Fibroblast of lung (primary cell): ENCODE measurements at regions not wholly inside any gene's neighbourhood (a gene's known extent, or its start where the extent isn't known, plus 50 kb on each side); places are given as distances from the start of the nearest gene placed in this dataset.

ENCODE experiments used
- CTCF ChIP-seq, 2 donors: IDR thresholded peaks in 1 of 2; conservative IDR thresholded peaks in 1 of 2; 1 replicate in 1 of 2; 2 replicates in 1 of 2; pipeline ENCODE4 v1.5.1; 2011 to 2012; ENCODE audit warnings: low read length in 2 of 2, control low read depth in 1 of 2, inconsistent platforms in 1 of 2, low read depth in 1 of 2, mild to moderate bottlenecking in 1 of 2
- EZH2 ChIP-seq: IDR thresholded peaks from 2 replicates; pipeline ENCODE4 v1.5.1; 2012; ENCODE audit warnings: low read length, control low read depth, mild to moderate bottlenecking; ENCODE audit errors: missing control alignments

- TF ChIP-seq CTCF (conservative IDR thresholded peaks at IDR 0.05 in 1 of 2, IDR thresholded peaks at IDR 0.05 in 1 of 2; ENCODE audit: low read depth in 1 of 2, low read length in 2 of 2) (no peak), EZH2 (no peak)
These were observed 1743.0 kb upstream of the TENM3 start for GRCh38 chr4:180500154-180500553.
